HG03025 (cell line): ENCODE measurements at regions not wholly inside any gene's neighbourhood (a gene's known extent, or its start where the extent isn't known, plus 50 kb on each side); places are given as distances from the start of the nearest gene placed in this dataset.
A peak's percentile ranks its signal among the peaks of the same experiment; 100 is the strongest.
"Not testable (repeated sequence)": the region's sequence is repeated elsewhere in the genome, so short reads cannot be mapped to it uniquely, and the experiment has no call there.

Experiments used
- ATAC-seq: cut with Tn5 transposase; IDR thresholded peaks from one replicate; pipeline ENCODE4 v1.9.1; 2021; ENCODE audit warnings: mild to moderate bottlenecking, moderate library complexity; ENCODE audit not compliant: unreplicated experiment, low FRiP score

- ATAC-seq: no peak
These were observed 223.4 kb downstream of the ZNF608 start for GRCh38 chr5:124522992-124523391.

GRCh38 chr5:124521461-124522230 lies 224.8 kb downstream of the ZNF608 start:
- no peak for ATAC-seq

GRCh38 chr5:124519396-124519795 lies 227.0 kb downstream of the ZNF608 start:
- ATAC-seq: peak; percentile 68

- ATAC-seq: no peak
These were observed 229.9 kb downstream of the ZNF608 start for GRCh38 chr5:124516567-124516966.

GRCh38 chr5:124515497-124516245 lies 230.8 kb downstream of the ZNF608 start:
- ATAC-seq: no peak

GRCh38 chr5:124514956-124515355 lies 231.5 kb downstream of the ZNF608 start:
- no peak for ATAC-seq

GRCh38 chr5:124512952-124513632 lies 233.3 kb downstream of the ZNF608 start:
- ATAC-seq: no peak

- no peak for ATAC-seq
These were observed 234.2 kb downstream of the ZNF608 start for GRCh38 chr5:124512236-124512635.

- ATAC-seq: no peak
These were observed 234.6 kb downstream of the ZNF608 start for GRCh38 chr5:124511791-124512190.

GRCh38 chr5:124507688-124508087 lies 238.8 kb downstream of the ZNF608 start:
- no peak for ATAC-seq

- ATAC-seq: peak; percentile 99
These were observed 242.1 kb downstream of the ZNF608 start for GRCh38 chr5:124504081-124504916.

- no peak for ATAC-seq
These were observed 243.9 kb downstream of the ZNF608 start for GRCh38 chr5:124502551-124502950.

- not testable (repeated sequence) for ATAC-seq
These were observed 246.6 kb downstream of the ZNF608 start for GRCh38 chr5:124499818-124500217.

GRCh38 chr5:124496968-124497367 lies 249.5 kb downstream of the ZNF608 start:
- ATAC-seq: not testable (repeated sequence)

GRCh38 chr5:124494540-124495116 lies 251.8 kb downstream of the ZNF608 start:
- no peak for ATAC-seq

GRCh38 chr5:124492444-124493224 lies 253.8 kb downstream of the ZNF608 start:
- ATAC-seq: no peak

- not testable (repeated sequence) for ATAC-seq
These were observed 256.1 kb downstream of the ZNF608 start for GRCh38 chr5:124490315-124490714.

GRCh38 chr5:124481419-124481818 lies 265.0 kb downstream of the ZNF608 start:
- no peak for ATAC-seq

GRCh38 chr5:124480964-124481363 lies 265.5 kb downstream of the ZNF608 start:
- ATAC-seq: no peak
